H1 (cell line): ENCODE measurements at regions not wholly inside any gene's neighbourhood (a gene's known extent, or its start where the extent isn't known, plus 50 kb on each side); places are given as distances from the start of the nearest gene placed in this dataset.

Experiments
- BACH1 ChIP-seq: IDR thresholded peaks from 2 replicates; pipeline ENCODE4 v1.6.1; 2012; ENCODE audit warnings: low read length, improper control_type of control experiment
- CBX8 ChIP-seq: fragments of 300-800, 300-1000 bp; sonication (generic); IDR thresholded peaks from 2 replicates; pipeline ENCODE4 v1.7.1; 2016; ENCODE audit warnings: low read depth, low read length, borderline replicate concordance
- CEBPB ChIP-seq: IDR thresholded peaks from 2 replicates; pipeline ENCODE4 v1.6.1; 2012; ENCODE audit warnings: low read depth, low read length
- FOSL1 ChIP-seq: IDR thresholded peaks from 2 replicates; pipeline ENCODE4 v1.6.1; 2011; ENCODE audit warnings: mild to moderate bottlenecking, low read depth, low read length, moderate library complexity; ENCODE audit not compliant: insufficient read depth
- GABPA ChIP-seq: IDR thresholded peaks from 2 replicates; pipeline ENCODE4 v1.6.1; 2011; ENCODE audit warnings: mild to moderate bottlenecking, low read length, moderate library complexity, borderline replicate concordance; ENCODE audit not compliant: insufficient read depth
- KDM5A ChIP-seq: fragments of 200-600 bp; IDR thresholded peaks from 2 replicates; pipeline ENCODE4 v1.7.1; 2012; ENCODE audit warnings: mild to moderate bottlenecking, low read length, inconsistent platforms, mixed read lengths
- POLR2AphosphoS5 ChIP-seq: IDR thresholded peaks from 2 replicates; pipeline ENCODE4 v1.6.1; 2011; ENCODE audit warnings: low read depth, low read length
- SIX5 ChIP-seq: IDR thresholded peaks from 2 replicates; pipeline ENCODE4 v1.6.1; 2011; ENCODE audit warnings: mild to moderate bottlenecking, low read depth, low read length
- TEAD4 ChIP-seq: IDR thresholded peaks from 2 replicates; pipeline ENCODE4 v1.6.1; 2012; ENCODE audit warnings: low read depth, low read length, inconsistent platforms, mixed read lengths
- ZNF274 ChIP-seq: IDR thresholded peaks from 2 replicates; pipeline ENCODE4 v1.7.0; 2012; ENCODE audit warnings: low read length, borderline replicate concordance; ENCODE audit errors: extremely low read depth
- TF ChIP-seq, protein P1 (sequence below): fragments of 300-600 bp; sonication (generic); IDR thresholded peaks from 2 replicates; pipeline ENCODE4 v1.7.1; 2012; ENCODE audit warnings: low read length, moderate library complexity, mild to moderate bottlenecking, inconsistent platforms; ENCODE audit not compliant: insufficient replicate concordance
- TF ChIP-seq, protein P2 (sequence below): IDR thresholded peaks from 2 replicates; pipeline ENCODE4 v1.6.1; 2011; ENCODE audit warnings: low read depth, mild to moderate bottlenecking, low read length; ENCODE audit not compliant: insufficient read depth

DNA sequence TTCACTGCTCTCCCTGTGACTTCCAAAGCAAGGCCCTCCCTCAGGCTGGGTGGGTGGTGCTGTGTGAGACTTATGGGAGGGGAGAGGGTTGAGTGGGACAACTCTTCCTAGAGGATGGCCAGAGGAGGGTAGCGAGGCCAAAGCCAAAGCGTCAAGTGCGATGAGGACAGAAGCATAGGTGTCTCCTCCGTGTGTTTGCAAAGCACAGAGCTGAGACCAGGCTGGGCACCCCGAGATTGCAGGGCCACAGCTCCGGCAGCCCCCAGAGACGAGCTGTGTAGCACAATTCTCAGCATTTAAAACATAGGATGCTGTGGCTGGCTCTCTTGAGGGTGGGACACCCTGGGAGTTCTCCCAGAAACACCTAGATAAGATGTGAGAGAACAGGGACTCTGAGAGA, 1374.5 kb downstream of the BRD1 start (continued):
- TF ChIP-seq, protein P1, sequence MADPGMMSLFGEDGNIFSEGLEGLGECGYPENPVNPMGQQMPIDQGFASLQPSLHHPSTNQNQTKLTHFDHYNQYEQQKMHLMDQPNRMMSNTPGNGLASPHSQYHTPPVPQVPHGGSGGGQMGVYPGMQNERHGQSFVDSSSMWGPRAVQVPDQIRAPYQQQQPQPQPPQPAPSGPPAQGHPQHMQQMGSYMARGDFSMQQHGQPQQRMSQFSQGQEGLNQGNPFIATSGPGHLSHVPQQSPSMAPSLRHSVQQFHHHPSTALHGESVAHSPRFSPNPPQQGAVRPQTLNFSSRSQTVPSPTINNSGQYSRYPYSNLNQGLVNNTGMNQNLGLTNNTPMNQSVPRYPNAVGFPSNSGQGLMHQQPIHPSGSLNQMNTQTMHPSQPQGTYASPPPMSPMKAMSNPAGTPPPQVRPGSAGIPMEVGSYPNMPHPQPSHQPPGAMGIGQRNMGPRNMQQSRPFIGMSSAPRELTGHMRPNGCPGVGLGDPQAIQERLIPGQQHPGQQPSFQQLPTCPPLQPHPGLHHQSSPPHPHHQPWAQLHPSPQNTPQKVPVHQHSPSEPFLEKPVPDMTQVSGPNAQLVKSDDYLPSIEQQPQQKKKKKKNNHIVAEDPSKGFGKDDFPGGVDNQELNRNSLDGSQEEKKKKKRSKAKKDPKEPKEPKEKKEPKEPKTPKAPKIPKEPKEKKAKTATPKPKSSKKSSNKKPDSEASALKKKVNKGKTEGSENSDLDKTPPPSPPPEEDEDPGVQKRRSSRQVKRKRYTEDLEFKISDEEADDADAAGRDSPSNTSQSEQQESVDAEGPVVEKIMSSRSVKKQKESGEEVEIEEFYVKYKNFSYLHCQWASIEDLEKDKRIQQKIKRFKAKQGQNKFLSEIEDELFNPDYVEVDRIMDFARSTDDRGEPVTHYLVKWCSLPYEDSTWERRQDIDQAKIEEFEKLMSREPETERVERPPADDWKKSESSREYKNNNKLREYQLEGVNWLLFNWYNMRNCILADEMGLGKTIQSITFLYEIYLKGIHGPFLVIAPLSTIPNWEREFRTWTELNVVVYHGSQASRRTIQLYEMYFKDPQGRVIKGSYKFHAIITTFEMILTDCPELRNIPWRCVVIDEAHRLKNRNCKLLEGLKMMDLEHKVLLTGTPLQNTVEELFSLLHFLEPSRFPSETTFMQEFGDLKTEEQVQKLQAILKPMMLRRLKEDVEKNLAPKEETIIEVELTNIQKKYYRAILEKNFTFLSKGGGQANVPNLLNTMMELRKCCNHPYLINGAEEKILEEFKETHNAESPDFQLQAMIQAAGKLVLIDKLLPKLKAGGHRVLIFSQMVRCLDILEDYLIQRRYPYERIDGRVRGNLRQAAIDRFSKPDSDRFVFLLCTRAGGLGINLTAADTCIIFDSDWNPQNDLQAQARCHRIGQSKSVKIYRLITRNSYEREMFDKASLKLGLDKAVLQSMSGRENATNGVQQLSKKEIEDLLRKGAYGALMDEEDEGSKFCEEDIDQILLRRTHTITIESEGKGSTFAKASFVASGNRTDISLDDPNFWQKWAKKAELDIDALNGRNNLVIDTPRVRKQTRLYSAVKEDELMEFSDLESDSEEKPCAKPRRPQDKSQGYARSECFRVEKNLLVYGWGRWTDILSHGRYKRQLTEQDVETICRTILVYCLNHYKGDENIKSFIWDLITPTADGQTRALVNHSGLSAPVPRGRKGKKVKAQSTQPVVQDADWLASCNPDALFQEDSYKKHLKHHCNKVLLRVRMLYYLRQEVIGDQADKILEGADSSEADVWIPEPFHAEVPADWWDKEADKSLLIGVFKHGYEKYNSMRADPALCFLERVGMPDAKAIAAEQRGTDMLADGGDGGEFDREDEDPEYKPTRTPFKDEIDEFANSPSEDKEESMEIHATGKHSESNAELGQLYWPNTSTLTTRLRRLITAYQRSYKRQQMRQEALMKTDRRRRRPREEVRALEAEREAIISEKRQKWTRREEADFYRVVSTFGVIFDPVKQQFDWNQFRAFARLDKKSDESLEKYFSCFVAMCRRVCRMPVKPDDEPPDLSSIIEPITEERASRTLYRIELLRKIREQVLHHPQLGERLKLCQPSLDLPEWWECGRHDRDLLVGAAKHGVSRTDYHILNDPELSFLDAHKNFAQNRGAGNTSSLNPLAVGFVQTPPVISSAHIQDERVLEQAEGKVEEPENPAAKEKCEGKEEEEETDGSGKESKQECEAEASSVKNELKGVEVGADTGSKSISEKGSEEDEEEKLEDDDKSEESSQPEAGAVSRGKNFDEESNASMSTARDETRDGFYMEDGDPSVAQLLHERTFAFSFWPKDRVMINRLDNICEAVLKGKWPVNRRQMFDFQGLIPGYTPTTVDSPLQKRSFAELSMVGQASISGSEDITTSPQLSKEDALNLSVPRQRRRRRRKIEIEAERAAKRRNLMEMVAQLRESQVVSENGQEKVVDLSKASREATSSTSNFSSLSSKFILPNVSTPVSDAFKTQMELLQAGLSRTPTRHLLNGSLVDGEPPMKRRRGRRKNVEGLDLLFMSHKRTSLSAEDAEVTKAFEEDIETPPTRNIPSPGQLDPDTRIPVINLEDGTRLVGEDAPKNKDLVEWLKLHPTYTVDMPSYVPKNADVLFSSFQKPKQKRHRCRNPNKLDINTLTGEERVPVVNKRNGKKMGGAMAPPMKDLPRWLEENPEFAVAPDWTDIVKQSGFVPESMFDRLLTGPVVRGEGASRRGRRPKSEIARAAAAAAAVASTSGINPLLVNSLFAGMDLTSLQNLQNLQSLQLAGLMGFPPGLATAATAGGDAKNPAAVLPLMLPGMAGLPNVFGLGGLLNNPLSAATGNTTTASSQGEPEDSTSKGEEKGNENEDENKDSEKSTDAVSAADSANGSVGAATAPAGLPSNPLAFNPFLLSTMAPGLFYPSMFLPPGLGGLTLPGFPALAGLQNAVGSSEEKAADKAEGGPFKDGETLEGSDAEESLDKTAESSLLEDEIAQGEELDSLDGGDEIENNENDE: no peak
- TF ChIP-seq POLR2AphosphoS5 (no peak), FOSL1 (no peak), SIX5 (no peak), ZNF274 (no peak), BACH1 (no peak), CBX8 (no peak), TEAD4 (no peak), GABPA (no peak), KDM5A (no peak), CEBPB (no peak)
- TF ChIP-seq, protein P2, sequence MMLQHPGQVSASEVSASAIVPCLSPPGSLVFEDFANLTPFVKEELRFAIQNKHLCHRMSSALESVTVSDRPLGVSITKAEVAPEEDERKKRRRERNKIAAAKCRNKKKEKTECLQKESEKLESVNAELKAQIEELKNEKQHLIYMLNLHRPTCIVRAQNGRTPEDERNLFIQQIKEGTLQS: no peak
